PC-3 (cell line): ENCODE measurements at regions not wholly inside any gene's neighbourhood (a gene's known extent, or its start where the extent isn't known, plus 50 kb on each side); places are given as distances from the start of the nearest gene placed in this dataset.

ENCODE experiments used
- EZH2 ChIP-seq: fragments of 300-600 bp; sonication (generic); IDR thresholded peaks from one replicate; pipeline ENCODE4 v1.6.1; 2017; ENCODE audit warnings: antibody characterized with exemption, mild to moderate bottlenecking, low read length; ENCODE audit not compliant: unreplicated experiment
- TF ChIP-seq, protein P1 (sequence below): fragments of 300-600 bp; sonication (generic); conservative IDR thresholded peaks from 2 replicates; pipeline ENCODE4 v1.5.1; 2017; ENCODE audit warnings: antibody characterized with exemption, low read depth, mild to moderate bottlenecking, low read length

DNA sequence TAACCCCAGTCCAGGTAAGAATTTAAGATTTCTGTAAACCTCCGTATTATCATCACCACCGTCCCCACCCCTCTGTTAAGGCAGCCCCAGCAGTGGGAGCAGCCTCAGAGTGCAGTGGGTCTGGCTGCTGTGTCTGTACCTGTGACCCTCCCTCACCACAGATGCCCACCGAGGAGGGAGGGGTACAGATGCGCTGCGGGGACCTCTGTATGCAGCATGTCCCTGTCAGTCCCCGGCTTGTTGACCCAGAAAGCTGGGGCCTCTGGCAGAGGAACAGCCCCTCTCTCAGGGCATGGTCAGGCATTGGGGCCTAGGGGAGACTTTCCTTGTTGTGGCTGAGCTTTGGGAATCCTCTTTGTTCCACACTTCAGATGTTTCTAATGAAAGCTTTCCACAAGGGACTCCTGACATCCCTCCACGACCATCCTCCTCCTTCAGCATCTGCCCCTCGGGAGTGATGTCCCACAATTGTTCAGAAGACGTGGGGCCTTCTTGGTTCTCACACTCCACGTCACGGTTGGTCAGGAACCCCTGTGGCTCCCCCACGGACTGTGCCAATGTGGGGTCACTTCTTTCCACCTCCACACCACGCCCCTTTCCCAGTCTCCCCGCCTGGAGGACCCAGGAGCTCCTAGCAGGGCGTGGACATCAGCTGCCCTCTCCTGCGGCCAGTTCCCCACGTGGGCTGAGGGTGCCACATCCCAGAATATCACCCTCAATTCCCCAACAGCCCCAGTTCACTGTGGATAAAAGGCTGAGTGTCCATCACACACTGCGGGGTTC, 384.2 kb upstream of the MYT1L start:
- TF ChIP-seq, protein P1, sequence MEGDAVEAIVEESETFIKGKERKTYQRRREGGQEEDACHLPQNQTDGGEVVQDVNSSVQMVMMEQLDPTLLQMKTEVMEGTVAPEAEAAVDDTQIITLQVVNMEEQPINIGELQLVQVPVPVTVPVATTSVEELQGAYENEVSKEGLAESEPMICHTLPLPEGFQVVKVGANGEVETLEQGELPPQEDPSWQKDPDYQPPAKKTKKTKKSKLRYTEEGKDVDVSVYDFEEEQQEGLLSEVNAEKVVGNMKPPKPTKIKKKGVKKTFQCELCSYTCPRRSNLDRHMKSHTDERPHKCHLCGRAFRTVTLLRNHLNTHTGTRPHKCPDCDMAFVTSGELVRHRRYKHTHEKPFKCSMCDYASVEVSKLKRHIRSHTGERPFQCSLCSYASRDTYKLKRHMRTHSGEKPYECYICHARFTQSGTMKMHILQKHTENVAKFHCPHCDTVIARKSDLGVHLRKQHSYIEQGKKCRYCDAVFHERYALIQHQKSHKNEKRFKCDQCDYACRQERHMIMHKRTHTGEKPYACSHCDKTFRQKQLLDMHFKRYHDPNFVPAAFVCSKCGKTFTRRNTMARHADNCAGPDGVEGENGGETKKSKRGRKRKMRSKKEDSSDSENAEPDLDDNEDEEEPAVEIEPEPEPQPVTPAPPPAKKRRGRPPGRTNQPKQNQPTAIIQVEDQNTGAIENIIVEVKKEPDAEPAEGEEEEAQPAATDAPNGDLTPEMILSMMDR, result no peak
- TF ChIP-seq EZH2, result no peak
